SU-DHL-6 (cell line): ENCODE measurements at regions not wholly inside any gene's neighbourhood (a gene's known extent, or its start where the extent isn't known, plus 50 kb on each side); places are given as distances from the start of the nearest gene placed in this dataset.

Experiments
- H2AFZ ChIP-seq: fragments of 200-600 bp; sonication (generic); 2 replicates; pipeline ENCODE4 v1.6.1; 2014; ENCODE audit warnings: low read depth, mild to moderate bottlenecking, moderate library complexity, mixed read lengths, antibody characterized with exemption, low read length; ENCODE audit not compliant: severe bottlenecking
- H3F3A ChIP-seq: fragments of 200-600 bp; shearing (Covaris generic); 2 replicates; pipeline ENCODE4 v1.6.0; 2016; ENCODE audit warnings: antibody characterized with exemption, mild to moderate bottlenecking; ENCODE audit not compliant: insufficient read depth
- H3K27ac ChIP-seq: fragments of 200-600 bp; sonication (generic); 2 replicates; pipeline ENCODE4 v1.5.1; 2016; ENCODE audit warnings: low read depth, mild to moderate bottlenecking, low read length, moderate library complexity, mixed read lengths
- H3K27me3 ChIP-seq: fragments of 200-600 bp; sonication (generic), shearing (Covaris generic); 2 replicates; pipeline ENCODE4 v1.6.0; 2014; ENCODE audit warnings: mild to moderate bottlenecking, low read length
- H3K36me3 ChIP-seq: fragments of 200-600 bp; sonication (generic); 2 replicates; pipeline ENCODE4 v1.6.1; 2014; ENCODE audit warnings: mild to moderate bottlenecking, low read length, mixed read lengths
- H3K4me2 ChIP-seq: fragments of 300-600, 200-600 bp; shearing (Covaris generic), sonication (generic); 2 replicates; pipeline ENCODE4 v1.6.0; 2014; ENCODE audit warnings: low read length, low read depth, mild to moderate bottlenecking; ENCODE audit not compliant: poor library complexity, severe bottlenecking
- H3K4me3 ChIP-seq: fragments of 200-600 bp; sonication (generic); 2 replicates; pipeline ENCODE4 v1.5.1; 2014; ENCODE audit warnings: antibody characterized with exemption, low read length, mild to moderate bottlenecking, mixed read lengths; ENCODE audit not compliant: insufficient read depth, poor library complexity, severe bottlenecking
- H3K79me2 ChIP-seq: fragments of 200-600 bp; sonication (generic); 2 replicates; pipeline ENCODE4 v1.6.1; 2014; ENCODE audit warnings: mild to moderate bottlenecking, low read length, moderate library complexity; ENCODE audit not compliant: insufficient read depth
- H3K9ac ChIP-seq: fragments of 200-600 bp; sonication (generic); 2 replicates; pipeline ENCODE4 v1.7.0; 2014; ENCODE audit warnings: mild to moderate bottlenecking, low read length
- H3K9me2 ChIP-seq: fragments of 200-600 bp; sonication (generic); replicated peaks from 2 replicates; pipeline ENCODE4 v1.6.1; 2014; ENCODE audit warnings: low read length; ENCODE audit not compliant: insufficient read depth
- H3K9me3 ChIP-seq: fragments of 200-600 bp; sonication (generic); 2 replicates; pipeline ENCODE4 v1.6.1; 2014; ENCODE audit warnings: low read length, mixed read lengths; ENCODE audit not compliant: insufficient read depth
- H4K20me1 ChIP-seq: fragments of 200-600 bp; sonication (generic); 2 replicates; pipeline ENCODE4 v1.6.1; 2014; ENCODE audit warnings: low read depth, mild to moderate bottlenecking, antibody characterized with exemption, low read length, moderate library complexity, mixed read lengths
- EZH2phosphoT487 ChIP-seq: fragments of 200-600 bp; sonication (generic), shearing (Covaris generic); conservative IDR thresholded peaks from 2 replicates; pipeline ENCODE4 v1.6.1; 2018; ENCODE audit warnings: mild to moderate bottlenecking, antibody characterized with exemption, low read length, moderate library complexity, mixed read lengths
- TF ChIP-seq, protein P1 (sequence below): fragments of 200-600 bp; sonication (generic); IDR thresholded peaks from one replicate; pipeline ENCODE4 v1.5.1; 2017; ENCODE audit warnings: antibody characterized with exemption, mild to moderate bottlenecking, low read length, moderate library complexity; ENCODE audit not compliant: insufficient read depth, poor library complexity, severe bottlenecking

DNA sequence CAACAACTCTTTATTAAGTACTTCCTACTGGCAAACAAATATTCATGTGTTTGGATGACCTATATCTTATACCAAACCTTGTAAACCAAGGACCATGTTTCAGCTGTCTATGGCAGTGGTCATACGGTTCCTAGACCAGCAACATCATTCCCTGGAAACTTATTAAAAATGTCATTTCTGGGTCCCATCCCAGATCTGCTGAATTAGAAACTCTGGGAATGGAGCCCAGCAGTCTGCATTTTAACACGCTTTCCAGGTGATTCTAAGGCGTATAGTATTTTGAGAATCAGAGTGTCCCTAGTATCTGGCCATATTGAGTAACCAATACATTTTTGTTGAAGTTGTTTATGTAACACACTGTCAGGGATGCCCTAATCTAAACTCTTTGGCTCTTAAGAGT, 363.4 kb upstream of the LRRC3B start:
- Histone ChIP-seq H3K9me2 (no peaks in the 10 kb centered on the region), H3K4me3 (no peak overlapping the region), H3K4me2 (no peak overlapping the region), H3K9me3 (no peaks in the 10 kb centered on the region), H3K27ac (no peak overlapping the region), H2AFZ (no peak overlapping the region), H3K9ac (no peak overlapping the region), H3K27me3 (no peaks in the 10 kb centered on the region), H3K36me3 (no peaks in the 10 kb centered on the region), H3K79me2 (no peaks in the 10 kb centered on the region), H3F3A (no peaks in the 10 kb centered on the region), H4K20me1 (no peaks in the 10 kb centered on the region)
- TF ChIP-seq, protein P1, sequence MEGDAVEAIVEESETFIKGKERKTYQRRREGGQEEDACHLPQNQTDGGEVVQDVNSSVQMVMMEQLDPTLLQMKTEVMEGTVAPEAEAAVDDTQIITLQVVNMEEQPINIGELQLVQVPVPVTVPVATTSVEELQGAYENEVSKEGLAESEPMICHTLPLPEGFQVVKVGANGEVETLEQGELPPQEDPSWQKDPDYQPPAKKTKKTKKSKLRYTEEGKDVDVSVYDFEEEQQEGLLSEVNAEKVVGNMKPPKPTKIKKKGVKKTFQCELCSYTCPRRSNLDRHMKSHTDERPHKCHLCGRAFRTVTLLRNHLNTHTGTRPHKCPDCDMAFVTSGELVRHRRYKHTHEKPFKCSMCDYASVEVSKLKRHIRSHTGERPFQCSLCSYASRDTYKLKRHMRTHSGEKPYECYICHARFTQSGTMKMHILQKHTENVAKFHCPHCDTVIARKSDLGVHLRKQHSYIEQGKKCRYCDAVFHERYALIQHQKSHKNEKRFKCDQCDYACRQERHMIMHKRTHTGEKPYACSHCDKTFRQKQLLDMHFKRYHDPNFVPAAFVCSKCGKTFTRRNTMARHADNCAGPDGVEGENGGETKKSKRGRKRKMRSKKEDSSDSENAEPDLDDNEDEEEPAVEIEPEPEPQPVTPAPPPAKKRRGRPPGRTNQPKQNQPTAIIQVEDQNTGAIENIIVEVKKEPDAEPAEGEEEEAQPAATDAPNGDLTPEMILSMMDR: no peak
- TF ChIP-seq EZH2phosphoT487: no peak

DNA sequence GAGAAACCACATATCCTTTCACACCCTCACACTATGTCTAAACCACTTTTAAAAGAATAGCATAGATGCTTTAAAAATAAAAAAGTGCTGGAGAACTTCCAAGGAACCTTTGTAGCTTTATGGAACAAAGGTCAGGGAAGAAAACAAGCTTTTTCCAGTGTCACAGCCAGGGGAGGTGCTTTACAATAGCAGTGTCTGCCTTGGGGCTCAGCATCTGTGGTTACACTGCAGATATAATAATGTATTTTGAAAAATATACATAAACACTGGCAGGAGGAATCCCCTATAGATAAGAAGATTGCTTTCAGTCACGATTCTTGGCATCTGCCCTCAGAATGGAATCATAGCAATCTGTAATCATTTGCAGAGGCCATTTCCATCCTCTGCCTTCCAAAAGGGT, 362.4 kb upstream of the LRRC3B start:
- Histone ChIP-seq H3K27ac (no peak overlapping the region), H3K9me2 (no peaks in the 10 kb centered on the region), H3F3A (no peaks in the 10 kb centered on the region), H3K27me3 (no peaks in the 10 kb centered on the region), H4K20me1 (no peaks in the 10 kb centered on the region), H3K9me3 (no peaks in the 10 kb centered on the region), H3K9ac (no peak overlapping the region), H3K36me3 (no peaks in the 10 kb centered on the region), H3K4me3 (no peak overlapping the region), H3K79me2 (no peaks in the 10 kb centered on the region), H3K4me2 (no peak overlapping the region), H2AFZ (no peak overlapping the region)
- no peak for TF ChIP-seq EZH2phosphoT487
- TF ChIP-seq, protein P1: no peak

DNA sequence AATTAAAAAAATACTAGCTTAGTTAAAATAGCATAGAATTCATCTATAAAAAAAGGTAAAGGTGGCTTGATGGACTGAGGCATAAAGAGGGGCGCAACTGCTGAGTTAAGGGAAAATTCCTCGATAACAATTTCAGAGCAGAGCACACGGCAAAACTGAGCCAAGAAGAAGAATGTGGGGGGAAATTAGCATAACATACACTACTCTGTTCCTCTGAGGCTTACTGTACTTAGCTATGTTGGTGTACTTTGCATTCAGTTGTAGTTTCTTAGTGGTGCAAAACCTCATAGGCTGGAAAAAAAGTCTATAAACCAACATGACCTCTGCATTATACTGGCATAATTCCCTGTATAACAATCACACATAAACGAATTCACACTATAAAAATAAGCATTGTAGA, 357.9 kb upstream of the LRRC3B start:
- Histone ChIP-seq H3K27ac (no peak overlapping the region), H3K4me3 (no peak overlapping the region), H3K9me3 (no peaks in the 10 kb centered on the region), H3K27me3 (no peaks in the 10 kb centered on the region), H3K36me3 (no peaks in the 10 kb centered on the region), H3K9me2 (no peaks in the 10 kb centered on the region), H3K79me2 (no peaks in the 10 kb centered on the region), H3F3A (no peaks in the 10 kb centered on the region), H2AFZ (no peak overlapping the region), H3K9ac (no peak overlapping the region), H4K20me1 (no peaks in the 10 kb centered on the region), H3K4me2 (no peak overlapping the region)
- no peak for TF ChIP-seq EZH2phosphoT487
- TF ChIP-seq, protein P1: no peak
